OCI-LY1 (cell line): ENCODE measurements at regions not wholly inside any gene's neighbourhood (a gene's known extent, or its start where the extent isn't known, plus 50 kb on each side); places are given as distances from the start of the nearest gene placed in this dataset.

Experiments used
- H2AFZ ChIP-seq: fragments of 200-600 bp; sonication (generic), shearing (Covaris generic); 2 replicates; pipeline ENCODE4 v1.6.0; 2014; ENCODE audit warnings: antibody characterized with exemption, mild to moderate bottlenecking, low read length
- H3F3A ChIP-seq: fragments of 200-600 bp; sonication (generic), shearing (Covaris generic); 2 replicates; pipeline ENCODE4 v1.6.0; 2014; ENCODE audit warnings: mild to moderate bottlenecking, antibody characterized with exemption, low read length, moderate library complexity; ENCODE audit not compliant: insufficient read depth
- H3K27ac ChIP-seq: fragments of 200-600 bp; sonication (generic); 2 replicates; pipeline ENCODE4 v1.5.1; 2014; ENCODE audit warnings: low read length, mixed run types, mild to moderate bottlenecking, low read depth; ENCODE audit not compliant: poor library complexity, severe bottlenecking
- H3K27me3 ChIP-seq: fragments of 200-600 bp; sonication (generic); 2 replicates; pipeline ENCODE4 v1.6.0; 2014; ENCODE audit warnings: antibody characterized with exemption, mild to moderate bottlenecking, low read length, moderate library complexity; ENCODE audit not compliant: insufficient read depth
- H3K36me3 ChIP-seq: fragments of 200-600 bp; sonication (generic); 2 replicates; pipeline ENCODE4 v1.6.1; 2014; ENCODE audit warnings: mild to moderate bottlenecking, antibody characterized with exemption, low read length, moderate library complexity, mixed read lengths; ENCODE audit not compliant: insufficient read depth
- H3K4me1 ChIP-seq: fragments of 200-600 bp; sonication (generic); 2 replicates; pipeline ENCODE4 v1.5.1; 2014; ENCODE audit warnings: mild to moderate bottlenecking, low read length, moderate library complexity; ENCODE audit not compliant: insufficient read depth, severe bottlenecking
- H3K4me2 ChIP-seq: fragments of 200-600 bp; sonication (generic), shearing (Covaris generic); 2 replicates; pipeline ENCODE4 v1.6.1; 2014; ENCODE audit warnings: low read length
- H3K4me3 ChIP-seq: fragments of 200-600 bp; sonication (generic); 2 replicates; pipeline ENCODE4 v1.5.1; 2014; ENCODE audit warnings: low read length, low read depth, mild to moderate bottlenecking, mixed read lengths; ENCODE audit not compliant: poor library complexity, severe bottlenecking
- H3K79me2 ChIP-seq: fragments of 200-600 bp; shearing (Covaris generic); 2 replicates; pipeline ENCODE4 v1.6.1; 2016; ENCODE audit warnings: mixed run types, low read length, mixed read lengths; ENCODE audit not compliant: insufficient read depth
- H3K9ac ChIP-seq: fragments of 200-600 bp; sonication (generic), shearing (Covaris generic); 2 replicates; pipeline ENCODE4 v1.6.1; 2014; ENCODE audit warnings: mild to moderate bottlenecking, low read length, mixed read lengths
- H3K9me2 ChIP-seq: fragments of 200-600 bp; sonication (generic), shearing (Covaris generic); 2 replicates; pipeline ENCODE4 v1.6.1; 2014; ENCODE audit warnings: low read depth, mild to moderate bottlenecking, low read length, mixed read lengths
- H3K9me3 ChIP-seq: fragments of 200-600 bp; shearing (Covaris generic); 2 replicates; pipeline ENCODE4 v1.6.1; 2014; ENCODE audit warnings: low read length, mixed read lengths
- H4K20me1 ChIP-seq: fragments of 200-600 bp; sonication (generic), shearing (Covaris generic); 2 replicates; pipeline ENCODE4 v1.6.0; 2016; ENCODE audit warnings: mild to moderate bottlenecking, low read length; ENCODE audit not compliant: insufficient read depth
- EZH2 ChIP-seq: fragments of 200-600 bp; sonication (generic), shearing (Covaris generic); IDR thresholded peaks from 2 replicates; pipeline ENCODE4 v1.8.0; 2017; ENCODE audit warnings: borderline replicate concordance, mixed run types, mild to moderate bottlenecking, antibody characterized with exemption, low read length, moderate library complexity, mixed read lengths
- TF ChIP-seq, protein P1 (sequence below): fragments of 200-600 bp; sonication (generic), shearing (Covaris generic); IDR thresholded peaks from 2 replicates; pipeline ENCODE4 v1.5.1; 2017; ENCODE audit warnings: mild to moderate bottlenecking, antibody characterized with exemption, low read length, moderate library complexity, mixed read lengths

DNA sequence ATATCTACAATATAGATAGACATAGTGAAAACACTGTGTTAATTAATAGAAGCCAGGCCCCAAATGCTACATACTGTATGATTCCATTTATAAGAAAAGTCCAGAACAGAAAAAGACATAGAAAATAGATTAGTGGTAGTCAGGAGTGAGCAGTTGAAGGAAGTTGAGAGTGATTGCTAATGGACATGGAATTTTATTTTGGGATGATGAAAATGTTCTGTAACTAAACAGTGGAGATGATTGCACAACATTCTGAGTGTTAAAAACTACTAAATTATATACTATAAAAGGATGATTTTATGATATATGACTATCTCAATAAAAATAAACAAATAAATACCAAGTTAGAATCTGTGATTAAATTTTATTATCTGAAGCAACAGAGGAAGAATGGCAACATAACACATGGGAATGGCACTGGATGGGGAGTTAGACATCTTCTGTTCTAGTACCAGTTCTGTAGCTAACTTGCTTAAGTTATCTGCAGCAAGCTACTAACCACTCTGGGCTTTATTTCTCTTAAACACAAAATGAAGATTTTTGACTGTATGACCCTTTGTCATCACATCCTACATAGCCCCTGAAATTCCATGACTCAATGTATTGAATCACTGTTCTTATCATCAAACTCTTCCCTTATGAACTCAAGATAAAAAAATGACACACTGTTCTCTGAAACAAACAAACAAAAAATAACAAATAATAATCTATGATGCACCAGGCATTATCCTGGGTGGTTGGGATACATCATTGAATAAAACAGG, 612.7 kb downstream of the TBL1XR1 start:
- Histone ChIP-seq H3K27ac (no peak overlapping the region), H3K79me2 (no peaks in the 10 kb centered on the region), H3K9me2 (no peaks in the 10 kb centered on the region), H3F3A (no peaks in the 10 kb centered on the region), H3K9me3 (no peaks in the 10 kb centered on the region), H3K27me3 (no peaks in the 10 kb centered on the region), H3K4me1 (no peaks in the 10 kb centered on the region), H2AFZ (no peak overlapping the region), H4K20me1 (no peaks in the 10 kb centered on the region), H3K4me2 (no peak overlapping the region), H3K4me3 (no peak overlapping the region), H3K36me3 (no peaks in the 10 kb centered on the region), H3K9ac (no peak overlapping the region)
- no peak for TF ChIP-seq EZH2
- TF ChIP-seq, protein P1, sequence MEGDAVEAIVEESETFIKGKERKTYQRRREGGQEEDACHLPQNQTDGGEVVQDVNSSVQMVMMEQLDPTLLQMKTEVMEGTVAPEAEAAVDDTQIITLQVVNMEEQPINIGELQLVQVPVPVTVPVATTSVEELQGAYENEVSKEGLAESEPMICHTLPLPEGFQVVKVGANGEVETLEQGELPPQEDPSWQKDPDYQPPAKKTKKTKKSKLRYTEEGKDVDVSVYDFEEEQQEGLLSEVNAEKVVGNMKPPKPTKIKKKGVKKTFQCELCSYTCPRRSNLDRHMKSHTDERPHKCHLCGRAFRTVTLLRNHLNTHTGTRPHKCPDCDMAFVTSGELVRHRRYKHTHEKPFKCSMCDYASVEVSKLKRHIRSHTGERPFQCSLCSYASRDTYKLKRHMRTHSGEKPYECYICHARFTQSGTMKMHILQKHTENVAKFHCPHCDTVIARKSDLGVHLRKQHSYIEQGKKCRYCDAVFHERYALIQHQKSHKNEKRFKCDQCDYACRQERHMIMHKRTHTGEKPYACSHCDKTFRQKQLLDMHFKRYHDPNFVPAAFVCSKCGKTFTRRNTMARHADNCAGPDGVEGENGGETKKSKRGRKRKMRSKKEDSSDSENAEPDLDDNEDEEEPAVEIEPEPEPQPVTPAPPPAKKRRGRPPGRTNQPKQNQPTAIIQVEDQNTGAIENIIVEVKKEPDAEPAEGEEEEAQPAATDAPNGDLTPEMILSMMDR: no peak

DNA sequence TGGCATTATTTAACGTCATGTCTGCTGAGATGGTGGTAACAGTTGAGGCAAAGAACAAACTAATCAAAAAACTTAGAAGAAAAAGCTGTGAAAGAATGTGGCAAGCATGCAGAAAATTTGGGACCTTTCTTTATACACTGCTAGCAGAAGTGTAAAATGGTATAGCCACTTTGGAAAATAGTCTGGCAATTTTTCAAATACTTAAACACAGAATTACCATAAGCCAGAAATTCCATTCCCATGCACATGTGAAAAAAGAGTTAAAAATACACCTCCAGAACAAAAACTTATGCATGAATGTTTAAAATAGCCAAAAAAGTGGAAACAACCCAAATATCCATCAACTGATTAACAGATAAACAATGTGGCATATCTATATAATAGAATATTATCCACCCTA, 613.3 kb downstream of the TBL1XR1 start:
- Histone ChIP-seq H2AFZ (no peak overlapping the region), H3K27ac (no peak overlapping the region), H3K27me3 (no peaks in the 10 kb centered on the region), H3K4me3 (no peak overlapping the region), H3K9me2 (no peaks in the 10 kb centered on the region), H3K36me3 (no peaks in the 10 kb centered on the region), H3F3A (no peaks in the 10 kb centered on the region), H3K9me3 (no peaks in the 10 kb centered on the region), H4K20me1 (no peaks in the 10 kb centered on the region), H3K9ac (no peak overlapping the region), H3K4me2 (no peak overlapping the region), H3K79me2 (no peaks in the 10 kb centered on the region), H3K4me1 (no peaks in the 10 kb centered on the region)
- TF ChIP-seq EZH2: no peak
- TF ChIP-seq, protein P1: no peak

DNA sequence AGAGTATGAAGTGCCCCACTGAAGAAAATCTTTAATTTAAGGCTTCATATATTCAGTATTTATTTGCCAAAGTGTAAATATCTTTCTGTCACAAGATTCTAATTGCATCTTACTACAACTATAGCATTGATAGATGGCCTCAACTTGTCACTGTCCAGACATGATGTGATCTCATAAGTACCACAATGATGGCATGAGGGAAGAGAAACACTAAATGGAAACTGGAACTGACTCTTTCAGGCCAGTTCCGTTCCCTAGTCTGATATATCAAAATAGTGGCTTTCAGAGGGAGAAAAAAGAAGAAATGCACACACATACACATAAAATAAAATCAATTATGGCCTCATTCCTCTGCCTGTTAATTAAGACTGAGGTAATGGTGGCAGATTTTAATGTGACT, 615.7 kb downstream of the TBL1XR1 start:
- Histone ChIP-seq H3K4me2 (no peak overlapping the region), H3K79me2 (no peaks in the 10 kb centered on the region), H3F3A (no peaks in the 10 kb centered on the region)

More for the DNA sequence above, 615.7 kb downstream of the TBL1XR1 start:
- Histone ChIP-seq H3K9me2 (no peaks in the 10 kb centered on the region), H2AFZ (no peak overlapping the region), H3K27ac (no peak overlapping the region), H3K27me3 (no peaks in the 10 kb centered on the region), H3K9ac (no peak overlapping the region), H3K9me3 (no peaks in the 10 kb centered on the region), H3K36me3 (no peaks in the 10 kb centered on the region), H4K20me1 (no peaks in the 10 kb centered on the region), H3K4me3 (no peak overlapping the region), H3K4me1 (no peaks in the 10 kb centered on the region)
- no peak for TF ChIP-seq EZH2
- TF ChIP-seq, protein P1: no peak
